IMR-90 (cell line): ENCODE measurements at regions not wholly inside any gene's neighbourhood (a gene's known extent, or its start where the extent isn't known, plus 50 kb on each side); places are given as distances from the start of the nearest gene placed in this dataset.

Experiments used
- ATAC-seq: fragments of 200-7000 bp; cut with Tn5 transposase; 2 replicates; pipeline ENCODE4 v1.9.1; 2020; ENCODE audit warnings: low read depth, mild to moderate bottlenecking, moderate library complexity
- BruUV-seq: library from RNA; stranded (reverse); fragments of 400-500 nt; replicated peaks from 2 replicates; lab custom pipeline; 2021; lab: Mats Ljungman, UMichigan
- CTCF ChIA-PET: fragments of 300-600 bp; formaldehyde crosslinking; extraction: SDS; loops from one replicate; lab custom pipeline; 2021; ENCODE audit warnings: antibody characterized with exemption; lab: Yijun Ruan, JAX
- POLR2A ChIA-PET: fragments of 300-600 bp; sonication (Branson Sonifier 250); formaldehyde crosslinking; loops from one replicate; lab custom pipeline; 2022; ENCODE audit warnings: antibody characterized with exemption; ENCODE audit not compliant: unreplicated experiment; lab: Charles Lee
- DNase-seq: peaks from one replicate; pipeline ENCODE4 v3.0.0; 2013
- H2AFZ ChIP-seq: replicated peaks from 2 replicates; pipeline ENCODE3; 2013; ENCODE audit warnings: low read length, mild to moderate bottlenecking; ENCODE audit not compliant: poor library complexity
- H2AK5ac ChIP-seq: 2 replicates; pipeline ENCODE4 v1.6.1; 2013; ENCODE audit warnings: low read depth, low read length, inconsistent platforms
- H2AK9ac ChIP-seq: replicated peaks from 2 replicates; pipeline ENCODE3; 2013; ENCODE audit warnings: mild to moderate bottlenecking, low read depth, low read length, moderate library complexity; ENCODE audit not compliant: poor library complexity
- H2BK120ac ChIP-seq: 2 replicates; pipeline ENCODE4 v1.6.1; 2013; ENCODE audit warnings: low read depth, low read length, inconsistent platforms
- H2BK15ac ChIP-seq: 3 replicates; pipeline ENCODE4 v1.6.1; 2013; ENCODE audit warnings: low read depth, low read length, inconsistent platforms
- H2BK20ac ChIP-seq: 2 replicates; pipeline ENCODE4 v1.6.1; 2013; ENCODE audit warnings: low read depth, mild to moderate bottlenecking, inconsistent platforms, low read length, moderate library complexity
- H2BK5ac ChIP-seq: 2 replicates; pipeline ENCODE4 v1.6.1; 2013; ENCODE audit warnings: mild to moderate bottlenecking, low read depth, low read length, inconsistent platforms; ENCODE audit not compliant: poor library complexity, severe bottlenecking
- H3K14ac ChIP-seq: replicated peaks from 2 replicates; pipeline ENCODE4 v1.6.1; 2013; ENCODE audit warnings: low read depth, low read length, inconsistent platforms
- H3K18ac ChIP-seq: 2 replicates; pipeline ENCODE4 v1.6.1; 2013; ENCODE audit warnings: low read depth, low read length, control low read depth
- H3K23ac ChIP-seq: 2 replicates; pipeline ENCODE4 v1.6.1; 2013; ENCODE audit warnings: low read depth, low read length, inconsistent platforms
- H3K27ac ChIP-seq: 2 replicates; pipeline ENCODE4 v1.5.1; 2013; ENCODE audit warnings: mild to moderate bottlenecking, control low read depth, low read length; ENCODE audit not compliant: insufficient read depth
- H3K27me3 ChIP-seq: 2 replicates; pipeline ENCODE4 v1.6.1; 2013; ENCODE audit warnings: low read length; ENCODE audit not compliant: control insufficient read depth, insufficient read depth
- H3K36me3 ChIP-seq: 2 replicates; pipeline ENCODE4 v1.6.1; 2013; ENCODE audit warnings: low read length, mixed read lengths; ENCODE audit not compliant: control insufficient read depth, insufficient read depth
- H3K4ac ChIP-seq: 2 replicates; pipeline ENCODE4 v1.6.1; 2013; ENCODE audit warnings: low read depth, low read length, inconsistent platforms
- H3K4me1 ChIP-seq: 2 replicates; pipeline ENCODE4 v1.6.1; 2013; ENCODE audit warnings: low read length, mixed read lengths; ENCODE audit not compliant: control insufficient read depth, insufficient read depth
- H3K4me2 ChIP-seq: 2 replicates; pipeline ENCODE4 v1.6.1; 2013; ENCODE audit warnings: low read depth, mild to moderate bottlenecking, control low read depth, low read length, moderate library complexity
- H3K4me3 ChIP-seq: 2 replicates; pipeline ENCODE4 v1.5.1; 2013; ENCODE audit warnings: low read depth, mild to moderate bottlenecking, control low read depth, low read length, moderate library complexity; ENCODE audit not compliant: insufficient read depth
- H3K56ac ChIP-seq: 2 replicates; pipeline ENCODE4 v1.6.1; 2013; ENCODE audit warnings: low read length, inconsistent platforms; ENCODE audit not compliant: insufficient read depth; ENCODE audit errors: extremely low read depth
- H3K79me1 ChIP-seq, 2 experiments: 2 replicates each; pipeline ENCODE4 v1.6.1; 2013; ENCODE audit warnings: low read length in 2 of 2, inconsistent platforms in 1 of 2, low read depth in 1 of 2
- H3K9ac ChIP-seq: 2 replicates; pipeline ENCODE4 v1.6.1; 2013; ENCODE audit warnings: low read depth, low read length, control low read depth
- H3K9me1 ChIP-seq: 2 replicates; pipeline ENCODE4 v1.6.1; 2013; ENCODE audit warnings: low read length, inconsistent platforms; ENCODE audit not compliant: insufficient read depth
- H3K9me3 ChIP-seq: 2 replicates; pipeline ENCODE4 v1.6.1; 2013; ENCODE audit warnings: low read length; ENCODE audit not compliant: control insufficient read depth, insufficient read depth
- H4K20me1 ChIP-seq: 2 replicates; pipeline ENCODE4 v1.6.1; 2013; ENCODE audit warnings: low read length, inconsistent platforms; ENCODE audit not compliant: insufficient read depth
- H4K5ac ChIP-seq: 2 replicates; pipeline ENCODE4 v1.6.1; 2013; ENCODE audit warnings: mild to moderate bottlenecking, low read depth, low read length, control low read depth
- H4K8ac ChIP-seq, 2 experiments: 2 replicates each; pipeline ENCODE4 v1.6.1; 2013; ENCODE audit warnings: low read depth in 2 of 2, low read length in 2 of 2, control low read depth in 1 of 2, inconsistent platforms in 1 of 2
- H4K91ac ChIP-seq: 2 replicates; pipeline ENCODE4 v1.6.1; 2013; ENCODE audit warnings: low read depth, low read length, inconsistent platforms; ENCODE audit not compliant: insufficient read depth
- BHLHE40 ChIP-seq: fragments of 150-350 bp; IDR thresholded peaks from 2 replicates; pipeline ENCODE4 v1.6.1; 2016; ENCODE audit warnings: mild to moderate bottlenecking, low read depth, low read length
- CHD1 ChIP-seq: IDR thresholded peaks from 2 replicates; pipeline ENCODE4 v1.6.1; 2012; ENCODE audit warnings: low read depth, low read length, improper control_type of control experiment
- CTCF ChIP-seq: conservative IDR thresholded peaks from 2 replicates; pipeline ENCODE4 v1.5.1; 2012; ENCODE audit warnings: mild to moderate bottlenecking, low read depth, low read length, improper control_type of control experiment
- ELK1 ChIP-seq: fragments of 150-350 bp; IDR thresholded peaks from 2 replicates; pipeline ENCODE4 v1.6.1; 2016; ENCODE audit warnings: low read depth, mild to moderate bottlenecking, low read length, moderate library complexity, borderline replicate concordance
- MAFK ChIP-seq: IDR thresholded peaks from 2 replicates; pipeline ENCODE4 v1.6.1; 2012; ENCODE audit warnings: low read depth, low read length, improper control_type of control experiment
- MAZ ChIP-seq: IDR thresholded peaks from 2 replicates; pipeline ENCODE4 v1.6.1; 2012; ENCODE audit warnings: low read depth, mild to moderate bottlenecking, low read length, improper control_type of control experiment, moderate library complexity, borderline replicate concordance
- POLR2A ChIP-seq: IDR thresholded peaks from 2 replicates; pipeline ENCODE4 v1.6.1; 2012; ENCODE audit warnings: mild to moderate bottlenecking, low read depth, low read length
- RAD21 ChIP-seq: IDR thresholded peaks from 2 replicates; pipeline ENCODE4 v1.6.1; 2012; ENCODE audit warnings: low read length, improper control_type of control experiment
- SMC3 ChIP-seq: fragments of 150-350 bp; IDR thresholded peaks from 2 replicates; pipeline ENCODE4 v1.6.1; 2016; ENCODE audit warnings: low read depth, mild to moderate bottlenecking, antibody characterized with exemption, low read length, moderate library complexity
- WGBS, 2 experiments: methylation state at CpG; one replicate each; pipeline versions ENCODE4 v1.1.5 to v1.1.7; 2013; ENCODE audit warnings: missing lambda C conversion rate in 2 of 2; ENCODE audit not compliant: insufficient read length in 1 of 2; ENCODE audit errors: extremely low coverage in 2 of 2; 5-methylcytosine and 5-hydroxymethylcytosine counted together
- dilution Hi-C: fragments of 300-500 bp; cut with HindIII; formaldehyde crosslinking; loops from one replicate; pipeline ENCODE4 v1.14.3; 2018; ENCODE audit warnings: low sequenced_read_pairs; ENCODE audit not compliant: unreplicated experiment
- in situ Hi-C: fragments of 300-500 bp; cut with MboI; formaldehyde crosslinking; loops from 3 replicates; pipeline ENCODE4 v1.14.3; 2019; ENCODE audit warnings: low sequenced_read_pairs, inconsistent platforms, mixed read lengths
- intact Hi-C: fragments of 100-400 bp; cut with micrococcal nuclease; formaldehyde crosslinking; loops from 2 replicates; pipeline ENCODE4 v1.10.0; 2022

GRCh38 chr4:110364911-110365520, 110.9 kb upstream of the ENPEP start:
- dilution Hi-C loops (no loop called here), intact Hi-C loops (no loop called here), in situ Hi-C loops (no loop called here)
- H3K4me2 ChIP-seq = no peak overlapping the region
- no peak overlapping the region for H3K9ac ChIP-seq
- no peaks in the 10 kb centered on the region for H3K36me3 ChIP-seq
- no peak overlapping the region for H2BK5ac ChIP-seq
- BruUV-seq = no TSS peak
- H2BK120ac ChIP-seq = no peak overlapping the region
- no peaks in the 10 kb centered on the region for H3K9me3 ChIP-seq
- no peak overlapping the region for H2BK20ac ChIP-seq
- TF ChIP-seq MAZ (no peak), ELK1 (no peak), MAFK (no peak), RAD21 (no peak), BHLHE40 (no peak), CHD1 (no peak), POLR2A (no peak), CTCF (no peak), SMC3 (no peak)
- H3K4me1 ChIP-seq = no peaks in the 10 kb centered on the region
- H3K9me1 ChIP-seq = no peaks in the 10 kb centered on the region
- H3K23ac ChIP-seq = no peak overlapping the region
- no peaks in the 10 kb centered on the region for H3K79me1 ChIP-seq
- no peak overlapping the region for H2AFZ ChIP-seq
- H2BK15ac ChIP-seq = no peak overlapping the region
- H2AK5ac ChIP-seq = no peak overlapping the region
- WGBS, 2 experiments = no CpG with 5 or more reads among the region's 3 CpGs
- no peak overlapping the region for H3K56ac ChIP-seq
- H4K20me1 ChIP-seq = no peaks in the 10 kb centered on the region
- no peak overlapping the region for H4K91ac ChIP-seq
- no peak overlapping the region for H3K4me3 ChIP-seq
- H3K27me3 ChIP-seq = no peaks in the 10 kb centered on the region
- H3K14ac ChIP-seq = no peak overlapping the region
- no peak overlapping the region for H2AK9ac ChIP-seq
- DNase-seq (no peak), ATAC-seq (no peak)
- H3K18ac ChIP-seq = no peak overlapping the region
- no peak overlapping the region for H3K4ac ChIP-seq
- no peak overlapping the region for H4K5ac ChIP-seq
- no peak overlapping the region for H3K27ac ChIP-seq
- ChIA-PET POLR2A (no interaction called here), CTCF (interaction anchor here (1.2 kb wide), 1 partner anchor 12 kb away, joined by 3 read pairs; no protein-coding TSS in a partner anchor)
- no peak overlapping the region for H4K8ac ChIP-seq
